Gastrocnemius medialis (tissue), 4 donors: ENCODE measurements at regions not wholly inside any gene's neighbourhood (a gene's known extent, or its start where the extent isn't known, plus 50 kb on each side); places are given as distances from the start of the nearest gene placed in this dataset.
A peak's percentile ranks its signal among the peaks of the same experiment; 100 is the strongest.

Source experiments
- ATAC-seq, 2 donors: fragments of 150-250 bp; one replicate each; pipeline ENCODE4 v1.9.1; 2016
- DNase-seq, 2 donors: peaks; one replicate each; pipeline ENCODE4 v3.0.0-alpha.2; 2019
- H3K27ac ChIP-seq, 4 donors: fragments of 200-600 bp; sonication (generic); 1 replicate in 1 of 4; 2 replicates in 3 of 4; pipeline ENCODE4 v1.5.1; 2016 to 2018; ENCODE audit warnings: mild to moderate bottlenecking in 2 of 4, moderate library complexity in 1 of 4
- H3K27me3 ChIP-seq, 3 donors: fragments of 200-600 bp; sonication (generic) in 2 of 3; 1 replicate in 1 of 3; 2 replicates in 2 of 3; pipeline versions ENCODE4 v1.5.1 to v1.6.0; 2016 to 2019; ENCODE audit warnings: mild to moderate bottlenecking in 1 of 3, moderate library complexity in 1 of 3
- H3K36me3 ChIP-seq, 2 donors: fragments of 200-600 bp; sonication (generic) in 1 of 2; one replicate each; pipeline ENCODE4 v1.5.1; 2017 to 2018
- H3K4me1 ChIP-seq, 2 donors: fragments of 200-600 bp; sonication (generic) in 1 of 2; one replicate each; pipeline ENCODE4 v1.5.1; 2016 to 2017; ENCODE audit warnings: mild to moderate bottlenecking in 2 of 2
- H3K4me3 ChIP-seq, 4 donors: fragments of 200-600 bp; sonication (generic) in 3 of 4; 1 replicate in 1 of 4; 2 replicates in 3 of 4; pipeline ENCODE4 v1.5.1; 2016 to 2019; ENCODE audit warnings: mild to moderate bottlenecking in 2 of 4
- H3K9me3 ChIP-seq, 3 donors: fragments of 200-600 bp; sonication (generic) in 2 of 3; 1 replicate in 1 of 3; 2 replicates in 2 of 3; pipeline ENCODE4 v1.5.1; 2016 to 2019
- POLR2A ChIP-seq, 2 donors: fragments of 450-650 bp; IDR thresholded peaks; one replicate each; pipeline ENCODE4 v1.6.1; 2017; ENCODE audit warnings: antibody characterized with exemption in 2 of 2, mild to moderate bottlenecking in 2 of 2, moderate library complexity in 2 of 2
- in situ Hi-C, 4 donors: fragments of 200-750 bp; cut with MboI; loops; one replicate each; pipeline versions ENCODE4 v1.15.0 to v1.8.0; 2017; ENCODE audit warnings: low sequenced_read_pairs in 4 of 4
- intact Hi-C: fragments of 100-400 bp; cut with DNase I; formaldehyde crosslinking; loops from one replicate; pipeline ENCODE4 v1.15.1; 2023; ENCODE audit warnings: low total_unique reads
- TF ChIP-seq, protein P1 (sequence below), 5 experiments: fragments of 450-650 bp in 3 of 5; fragments of 200-600 bp in 2 of 5; sonication (generic) in 2 of 5; IDR thresholded peaks in 4 of 5; conservative IDR thresholded peaks in 1 of 5; 1 replicate in 4 of 5; 2 replicates in 1 of 5; pipeline ENCODE4 v1.5.1; 2016 to 2019; ENCODE audit warnings: antibody characterized with exemption in 5 of 5, mild to moderate bottlenecking in 3 of 5, moderate library complexity in 3 of 5

DNA sequence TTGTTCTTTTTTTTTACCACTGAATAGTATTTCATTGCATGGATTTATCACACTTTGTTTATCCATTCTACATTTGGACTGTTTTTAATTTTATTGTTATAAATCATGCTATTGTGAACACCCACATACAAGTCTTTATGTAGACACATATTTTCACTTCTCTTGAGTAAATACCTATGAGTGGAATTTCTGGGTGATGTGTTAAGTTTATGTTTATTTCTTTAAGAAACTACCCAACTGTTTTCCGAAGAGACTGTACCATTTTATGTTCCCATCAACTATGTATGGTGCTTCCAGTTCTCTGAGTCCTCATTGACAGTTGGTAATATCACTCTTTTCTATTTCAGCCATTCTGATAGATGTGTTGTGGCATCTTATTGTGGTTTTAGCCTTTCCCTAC is 54.0 kb downstream of the RIN2 start:
- intact Hi-C loops, result no loop called here

DNA sequence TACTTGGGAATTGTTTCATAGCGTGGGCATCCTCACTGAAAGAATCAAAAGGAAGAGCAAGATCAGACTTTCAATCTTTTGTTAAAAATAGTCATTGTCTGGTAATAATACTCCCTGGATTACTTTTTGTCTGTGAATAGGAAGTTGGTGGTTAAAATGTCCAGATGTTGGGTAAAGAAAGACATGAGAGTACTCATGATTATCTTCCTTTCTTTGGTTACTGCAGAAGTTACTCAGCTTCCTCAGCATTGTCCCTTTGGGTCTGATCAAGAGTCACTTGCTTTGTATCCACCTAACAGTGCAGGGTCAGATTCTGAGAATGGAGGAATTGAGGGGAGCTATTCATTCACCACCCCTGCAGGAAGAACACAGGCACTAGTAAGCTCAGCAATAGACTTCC is 54.6 kb downstream of the RIN2 start:
- ATAC-seq, result no peak
- H3K9me3 ChIP-seq, result no peaks in the 10 kb centered on the region
- no peak for TF ChIP-seq POLR2A (IDR thresholded peaks at IDR 0.05)
- TF ChIP-seq, protein P1, sequence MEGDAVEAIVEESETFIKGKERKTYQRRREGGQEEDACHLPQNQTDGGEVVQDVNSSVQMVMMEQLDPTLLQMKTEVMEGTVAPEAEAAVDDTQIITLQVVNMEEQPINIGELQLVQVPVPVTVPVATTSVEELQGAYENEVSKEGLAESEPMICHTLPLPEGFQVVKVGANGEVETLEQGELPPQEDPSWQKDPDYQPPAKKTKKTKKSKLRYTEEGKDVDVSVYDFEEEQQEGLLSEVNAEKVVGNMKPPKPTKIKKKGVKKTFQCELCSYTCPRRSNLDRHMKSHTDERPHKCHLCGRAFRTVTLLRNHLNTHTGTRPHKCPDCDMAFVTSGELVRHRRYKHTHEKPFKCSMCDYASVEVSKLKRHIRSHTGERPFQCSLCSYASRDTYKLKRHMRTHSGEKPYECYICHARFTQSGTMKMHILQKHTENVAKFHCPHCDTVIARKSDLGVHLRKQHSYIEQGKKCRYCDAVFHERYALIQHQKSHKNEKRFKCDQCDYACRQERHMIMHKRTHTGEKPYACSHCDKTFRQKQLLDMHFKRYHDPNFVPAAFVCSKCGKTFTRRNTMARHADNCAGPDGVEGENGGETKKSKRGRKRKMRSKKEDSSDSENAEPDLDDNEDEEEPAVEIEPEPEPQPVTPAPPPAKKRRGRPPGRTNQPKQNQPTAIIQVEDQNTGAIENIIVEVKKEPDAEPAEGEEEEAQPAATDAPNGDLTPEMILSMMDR (IDR thresholded peaks at IDR 0.05 in 4 of 5, conservative IDR thresholded peaks at IDR 0.05 in 1 of 5), result no peak
- H3K27ac ChIP-seq, result peak overlapping the region in 3 of 4 donors; percentile 26 to 65 (median 65)
- in situ Hi-C loops, result no loop called here
- H3K27me3 ChIP-seq, result no peaks in the 10 kb centered on the region
- H3K4me3 ChIP-seq, result no peak overlapping the region
- DNase-seq, result no peak
- no peaks in the 10 kb centered on the region for H3K36me3 ChIP-seq
- intact Hi-C loops, result no loop called here
- H3K4me1 ChIP-seq, result peaks cover 26 to 43% of the 10 kb centered on the region in 2 donors

More for the DNA sequence above, 54.0 kb downstream of the RIN2 start:
- ATAC-seq, result no peak
- H3K4me1 ChIP-seq, result peaks cover 32 to 49% of the 10 kb centered on the region in 2 donors
- no peaks in the 10 kb centered on the region for H3K36me3 ChIP-seq
- H3K27ac ChIP-seq, result no peak overlapping the region
- no peaks in the 10 kb centered on the region for H3K27me3 ChIP-seq
- H3K4me3 ChIP-seq, result no peak overlapping the region
- DNase-seq, result no peak
- no peak for TF ChIP-seq POLR2A (IDR thresholded peaks at IDR 0.05)
- TF ChIP-seq, protein P1 (IDR thresholded peaks at IDR 0.05 in 4 of 5, conservative IDR thresholded peaks at IDR 0.05 in 1 of 5), result no peak
- in situ Hi-C loops, result no loop called here
- H3K9me3 ChIP-seq, result no peaks in the 10 kb centered on the region

DNA sequence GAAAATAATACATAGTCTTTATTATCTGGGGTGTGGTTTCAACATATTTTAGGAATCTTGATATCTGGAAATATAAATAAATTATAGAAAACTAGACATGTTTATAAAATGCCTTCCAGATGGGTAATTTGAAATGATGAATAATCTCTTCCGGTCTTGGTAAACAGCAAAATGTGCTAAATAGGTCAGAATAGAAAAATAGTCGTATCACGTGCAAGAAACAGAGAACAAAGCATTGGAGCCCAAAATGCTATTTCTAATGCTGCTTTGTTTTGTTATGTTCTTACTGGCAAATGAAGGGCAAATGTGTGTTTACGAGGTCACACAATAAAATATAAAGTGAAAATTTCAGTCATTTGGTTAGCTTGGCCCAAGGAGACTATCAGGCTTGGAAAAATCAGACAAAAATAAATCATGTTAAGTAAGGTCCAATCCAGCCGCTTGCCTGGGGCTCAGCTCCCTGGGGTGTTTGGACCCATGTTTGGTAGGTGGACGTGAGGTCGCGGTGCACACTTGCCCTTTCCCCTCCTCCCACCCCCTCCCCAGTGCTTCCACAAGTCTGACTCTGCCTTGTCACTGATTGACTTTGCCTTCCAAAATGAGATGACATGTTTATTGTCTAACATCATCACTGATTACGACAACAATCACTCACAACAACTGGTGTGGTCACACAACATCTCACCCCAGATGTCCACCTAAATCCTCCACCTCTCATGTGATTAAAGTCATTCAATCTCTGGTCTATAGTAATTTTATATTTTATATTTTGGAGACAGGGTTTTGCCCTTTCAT is 56.0 kb downstream of the RIN2 start:
- H3K27ac ChIP-seq, result peak overlapping the region; percentile 38 to 65 (median 53)
- H3K36me3 ChIP-seq, result no peaks in the 10 kb centered on the region
- H3K4me3 ChIP-seq, result no peak overlapping the region
- DNase-seq (no peak), ATAC-seq (no peak)
- H3K27me3 ChIP-seq, result no peaks in the 10 kb centered on the region
- peaks cover 21 to 36% of the 10 kb centered on the region in 2 donors for H3K4me1 ChIP-seq
- in situ Hi-C loops (no loop called here), intact Hi-C loops (no loop called here)
- TF ChIP-seq, protein P1 (IDR thresholded peaks at IDR 0.05 in 4 of 5, conservative IDR thresholded peaks at IDR 0.05 in 1 of 5), result no peak
- no peak for TF ChIP-seq POLR2A (IDR thresholded peaks at IDR 0.05)
- no peaks in the 10 kb centered on the region for H3K9me3 ChIP-seq

DNA sequence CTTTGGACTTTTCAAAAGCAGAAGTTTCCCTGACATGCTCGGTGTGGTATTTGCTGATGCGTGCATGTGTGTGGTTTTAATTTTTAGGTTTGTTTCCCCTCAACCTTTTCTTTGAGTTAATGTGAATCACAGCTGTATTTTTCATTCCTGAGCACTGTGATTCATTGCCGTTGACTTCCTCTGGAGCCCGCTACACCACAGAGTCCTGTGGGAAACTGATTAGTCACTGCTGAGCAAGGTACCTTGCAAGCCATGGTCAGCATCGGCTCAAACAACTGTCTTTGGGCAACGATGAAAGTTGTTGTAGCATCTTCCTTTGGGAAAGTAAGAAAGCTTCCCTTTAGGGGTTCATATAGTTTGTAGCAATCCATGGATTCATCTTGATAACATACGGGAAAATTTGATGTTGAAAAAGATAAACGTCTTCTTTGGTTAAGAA is 57.5 kb downstream of the RIN2 start:
- ATAC-seq, result peak; percentile 86 to 88
- Histone ChIP-seq H3K9me3 (no peaks in the 10 kb centered on the region), H3K36me3 (no peaks in the 10 kb centered on the region), H3K27me3 (no peaks in the 10 kb centered on the region), H3K4me1 (peaks cover 21 to 36% of the 10 kb centered on the region in 2 donors), H3K27ac (peak overlapping the region; percentile 27 to 65 (median 53)), H3K4me3 (no peak overlapping the region)
- intact Hi-C loops (no loop called here), in situ Hi-C loops (no loop called here)
- TF ChIP-seq, protein P1 (IDR thresholded peaks at IDR 0.05 in 4 of 5, conservative IDR thresholded peaks at IDR 0.05 in 1 of 5), result no peak
- no peak for TF ChIP-seq POLR2A (IDR thresholded peaks at IDR 0.05)
- peak in 1 of 2 donors; percentile 27 for DNase-seq
